HepG2 (cell line): ENCODE measurements at regions not wholly inside any gene's neighbourhood (a gene's known extent, or its start where the extent isn't known, plus 50 kb on each side); places are given as distances from the start of the nearest gene placed in this dataset.

ENCODE experiments used
- ATAC-seq: fragments of 200-7000 bp; cut with Tn5 transposase; 3 replicates; pipeline ENCODE4 v1.9.1; 2020; ENCODE audit warnings: mild to moderate bottlenecking, moderate library complexity
- BruUV-seq: library from RNA; stranded (reverse); fragments of 400-500 nt; replicated peaks from 2 replicates; lab custom pipeline; 2021; lab: Mats Ljungman, UMichigan
- CTCF ChIA-PET: fragments of 300-600 bp; formaldehyde crosslinking; extraction: SDS; loops from one replicate; lab custom pipeline; 2021; ENCODE audit warnings: low total read pairs, inconsistent platforms, low intra/inter-chr PET ratio; lab: Yijun Ruan, JAX
- POLR2A ChIA-PET: fragments of 350-600 bp; sonication (Branson Sonifier 250); formaldehyde crosslinking; loops from one replicate; lab custom pipeline; 2020; ENCODE audit warnings: antibody characterized with exemption, inconsistent platforms; lab: Yijun Ruan, JAX
- DNase-seq: peaks from one replicate; pipeline ENCODE4 v3.0.0-alpha.2; 2015; ENCODE audit warnings: low spot score
- FAIRE-seq: peaks from 3 replicates; lab custom pipeline; 2011; peaks lifted over from hg19 to GRCh38; lab: Jason Lieb, UNC
- H2AFZ ChIP-seq: one replicate; pipeline ENCODE4 v1.6.1; 2011; ENCODE audit warnings: low read length, inconsistent platforms
- H3K27ac ChIP-seq: fragments of 300-600 bp; 3 replicates; pipeline ENCODE4 v1.8.0; 2011; ENCODE audit warnings: mixed run types, mild to moderate bottlenecking, mixed read lengths, low read length, inconsistent platforms; ENCODE audit not compliant: insufficient read depth; ENCODE audit errors: extremely low read length
- H3K27me3 ChIP-seq, 2 experiments: fragments of 200-600 bp in 1 of 2; 2 replicates in 1 of 2; 3 replicates in 1 of 2; pipeline versions ENCODE4 v1.6.0 to v1.8.0; 2011; ENCODE audit warnings: low read length in 2 of 2, mild to moderate bottlenecking in 2 of 2, moderate library complexity in 2 of 2, inconsistent platforms in 1 of 2; ENCODE audit not compliant: insufficient read depth in 2 of 2, control insufficient read depth in 1 of 2
- H3K36me3 ChIP-seq, 2 experiments: fragments of 200-600 bp in 1 of 2; replicated peaks in 1 of 2; 2 replicates in 1 of 2; 3 replicates in 1 of 2; pipeline versions ENCODE4 v1.5.1 to v1.8.0; 2011; ENCODE audit warnings: low read length in 2 of 2, inconsistent platforms in 1 of 2; ENCODE audit not compliant: insufficient read depth in 2 of 2, control insufficient read depth in 1 of 2
- H3K4me1 ChIP-seq: 2 replicates; pipeline ENCODE4 v1.5.1; 2012; ENCODE audit warnings: low read length, inconsistent platforms; ENCODE audit not compliant: insufficient read depth
- H3K4me2 ChIP-seq: 2 replicates; pipeline ENCODE4 v1.6.0; 2011; ENCODE audit warnings: low read depth, low read length, inconsistent platforms
- H3K4me3 ChIP-seq, 3 experiments: fragments of 200-600 bp in 1 of 3; sonication (generic), shearing (Covaris generic) in 1 of 3; replicated peaks in 1 of 3; 2 replicates each; pipeline ENCODE4 v1.5.1; 2011 to 2016; ENCODE audit warnings: low read length in 3 of 3, inconsistent platforms in 2 of 3, low read depth in 2 of 3, mild to moderate bottlenecking in 2 of 3, control low read depth in 1 of 3, mixed read lengths in 1 of 3; ENCODE audit not compliant: insufficient read depth in 1 of 3
- H3K79me2 ChIP-seq: one replicate; pipeline ENCODE4 v1.6.1; 2011; ENCODE audit warnings: low read length, inconsistent platforms; ENCODE audit not compliant: insufficient read depth
- H3K9ac ChIP-seq: 2 replicates; pipeline ENCODE4 v1.6.0; 2011; ENCODE audit warnings: mild to moderate bottlenecking, low read depth, low read length, inconsistent platforms; ENCODE audit not compliant: insufficient read depth
- H3K9me3 ChIP-seq: 2 replicates; pipeline ENCODE4 v1.5.1; 2012; ENCODE audit warnings: mild to moderate bottlenecking, low read length
- H4K20me1 ChIP-seq: 2 replicates; pipeline ENCODE4 v1.6.0; 2011; ENCODE audit warnings: inconsistent platforms, mild to moderate bottlenecking, low read length, moderate library complexity; ENCODE audit not compliant: insufficient read depth
- CREBL2 ChIP-seq: sonication (generic); formaldehyde crosslinking; IDR thresholded peaks from 2 replicates; pipeline ENCODE4 v1.8.1; 2023; ENCODE audit warnings: missing genetic modification reagents, mild to moderate bottlenecking, borderline replicate concordance
- CSRNP1 ChIP-seq: sonication (generic); formaldehyde crosslinking; IDR thresholded peaks from 2 replicates; pipeline ENCODE4 v1.8.1; 2023; ENCODE audit warnings: mild to moderate bottlenecking, missing genetic modification reagents
- ELF3 ChIP-seq: IDR thresholded peaks from 2 replicates; pipeline ENCODE4 v1.6.1; 2016; ENCODE audit warnings: missing genetic modification reagents, missing compliant biosample characterization
- FOXO1 ChIP-seq: sonication (generic); formaldehyde crosslinking; IDR thresholded peaks from 2 replicates; pipeline ENCODE4 v1.4.0; 2020; ENCODE audit warnings: missing genetic modification reagents
- GATA4 ChIP-seq: sonication (generic); IDR thresholded peaks from 2 replicates; pipeline ENCODE4 v1.6.1; 2016; ENCODE audit warnings: antibody characterized with exemption, low read depth, borderline replicate concordance
- GZF1 ChIP-seq: sonication (generic); formaldehyde crosslinking; IDR thresholded peaks from 2 replicates; pipeline ENCODE4 v1.5.1; 2020; ENCODE audit warnings: mild to moderate bottlenecking, missing genetic modification reagents
- PHB2 ChIP-seq: fragments of 450-650 bp; IDR thresholded peaks from 2 replicates; pipeline ENCODE4 v1.6.1; 2018; ENCODE audit not compliant: partially characterized antibody
- SKI ChIP-seq: fragments of 450-650 bp; IDR thresholded peaks from one replicate; pipeline ENCODE4 v1.6.1; 2018; ENCODE audit warnings: mild to moderate bottlenecking; ENCODE audit not compliant: partially characterized antibody
- SOX6 ChIP-seq, 2 experiments: fragments of 450-650 bp in 1 of 2; sonication (generic) in 1 of 2; formaldehyde crosslinking in 1 of 2; IDR thresholded peaks; 2 replicates each; pipeline versions ENCODE4 v1.4.0 to v1.6.1; 2017 to 2020; ENCODE audit warnings: antibody characterized with exemption in 1 of 2, mild to moderate bottlenecking in 1 of 2, missing genetic modification reagents in 1 of 2
- ZBED4 ChIP-seq: sonication (generic); formaldehyde crosslinking; IDR thresholded peaks from 2 replicates; pipeline ENCODE4 v1.4.0; 2020; ENCODE audit warnings: missing genetic modification reagents, borderline replicate concordance
- ZNF556 ChIP-seq: sonication (generic); formaldehyde crosslinking; IDR thresholded peaks from 2 replicates; pipeline ENCODE4 v1.4.0; 2020; ENCODE audit warnings: mild to moderate bottlenecking, missing genetic modification reagents, borderline replicate concordance
- ZNF557 ChIP-seq: sonication (generic); formaldehyde crosslinking; IDR thresholded peaks from 2 replicates; pipeline ENCODE4 v1.4.0; 2020; ENCODE audit warnings: missing genetic modification reagents
- ZNF749 ChIP-seq: sonication (generic); formaldehyde crosslinking; IDR thresholded peaks from 2 replicates; pipeline ENCODE4 v1.8.0; 2022; ENCODE audit warnings: mild to moderate bottlenecking, missing genetic modification reagents, moderate library complexity, borderline replicate concordance
- WGBS: methylation state at CpG from one replicate; pipeline ENCODE4 v1.1.6; 2017; ENCODE audit warnings: low lambda C conversion rate; 5-methylcytosine and 5-hydroxymethylcytosine counted together
- in situ Hi-C: cut with HindIII; loops from 2 replicates; pipeline ENCODE4 v1.10.0; 2017; ENCODE audit warnings: low pct_unique_long_range_greater_than_20kb; ENCODE audit not compliant: extremely low pct_ligation_motif_present
- intact Hi-C: fragments of 100-400 bp; cut with micrococcal nuclease; formaldehyde crosslinking; loops from one replicate; pipeline ENCODE4 v1.10.0; 2022; ENCODE audit not compliant: unreplicated experiment
- TF ChIP-seq, protein P1 (sequence below): IDR thresholded peaks from 2 replicates; pipeline ENCODE4 v1.6.1; 2016; ENCODE audit warnings: missing genetic modification reagents, missing compliant biosample characterization

DNA sequence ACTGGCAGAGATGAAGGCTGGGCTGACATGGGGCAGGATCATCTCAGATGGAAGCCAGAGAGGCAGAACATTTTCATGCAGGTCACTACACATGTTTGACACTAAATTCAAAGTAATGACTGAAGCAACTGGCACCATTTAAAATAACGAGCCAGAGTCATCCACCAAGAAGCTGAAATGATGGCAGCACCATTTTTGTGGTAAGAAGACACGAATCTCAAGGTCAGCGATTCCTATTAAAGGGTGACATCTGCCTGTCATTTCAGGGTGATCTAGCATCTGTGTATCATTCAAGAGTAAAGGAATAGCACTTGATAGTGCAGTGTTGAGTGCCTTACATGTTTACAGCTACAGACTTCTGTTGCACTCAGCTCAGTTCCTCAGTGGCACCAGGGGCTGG lies 113.4 kb upstream of the C11orf87 start:
- in situ Hi-C loops, result no loop called here
- WGBS, result 0% methylated on average over 3 of the region's 3 CpGs
- CTCF ChIA-PET, result no interaction called here

DNA sequence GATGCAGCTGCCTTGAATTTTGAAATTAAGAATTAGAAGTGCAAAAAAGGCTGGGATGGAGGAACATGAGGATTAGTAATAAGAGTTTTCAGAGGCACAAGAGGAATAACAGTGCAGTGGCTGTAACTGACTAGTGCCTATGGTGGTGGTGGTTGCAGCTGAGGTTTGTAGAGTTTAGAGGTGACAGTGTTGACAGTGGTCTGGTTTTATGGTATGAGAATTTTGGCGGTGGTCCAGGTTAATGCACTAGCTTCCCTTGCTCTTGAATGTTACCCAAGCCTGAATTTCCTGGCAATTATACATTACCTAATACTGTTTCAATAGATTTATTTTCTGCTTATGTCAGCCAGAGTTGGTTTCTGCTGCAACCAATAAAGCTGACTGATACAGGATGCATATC lies 112.8 kb upstream of the C11orf87 start:
- H3K9me3 ChIP-seq, result no peaks in the 10 kb centered on the region
- no peaks in the 10 kb centered on the region for H3K36me3 ChIP-seq
- H3K79me2 ChIP-seq, result no peaks in the 10 kb centered on the region
- ATAC-seq (no peak), DNase-seq (no peak), FAIRE-seq (no peak)
- no peaks in the 10 kb centered on the region for H3K4me1 ChIP-seq
- no peak overlapping the region for H3K4me3 ChIP-seq
- CTCF ChIA-PET, result no interaction called here
- 14% methylated on average over 1 of the region's 1 CpG for WGBS
- H4K20me1 ChIP-seq, result no peaks in the 10 kb centered on the region
- intact Hi-C loops (no loop called here), in situ Hi-C loops (no loop called here)
- H3K27me3 ChIP-seq, result no peaks in the 10 kb centered on the region
- no peak overlapping the region for H3K27ac ChIP-seq
- no peak overlapping the region for H2AFZ ChIP-seq
- no peak overlapping the region for H3K4me2 ChIP-seq
- H3K9ac ChIP-seq, result no peak overlapping the region
- BruUV-seq, result no TSS peak
- POLR2A ChIA-PET, result no interaction called here
- TF ChIP-seq GZF1 (CRISPR knock-in tag), result no peak
- no peak for TF ChIP-seq ZBED4
- no peak for TF ChIP-seq ZNF556
- TF ChIP-seq, protein P1, sequence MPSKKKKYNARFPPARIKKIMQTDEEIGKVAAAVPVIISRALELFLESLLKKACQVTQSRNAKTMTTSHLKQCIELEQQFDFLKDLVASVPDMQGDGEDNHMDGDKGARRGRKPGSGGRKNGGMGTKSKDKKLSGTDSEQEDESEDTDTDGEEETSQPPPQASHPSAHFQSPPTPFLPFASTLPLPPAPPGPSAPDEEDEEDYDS (CRISPR knock-in tag), result no peak
- no peak for TF ChIP-seq CREBL2 (CRISPR knock-in tag)
- TF ChIP-seq SKI, result no peak
- no peak for TF ChIP-seq CSRNP1 (CRISPR knock-in tag)
- no peak for TF ChIP-seq FOXO1

More for the DNA sequence above, 113.4 kb upstream of the C11orf87 start:
- no peak overlapping the region for H3K4me3 ChIP-seq
- TF ChIP-seq SOX6 (IDR thresholded peaks at IDR 0.05) (no peak), SOX6 (CRISPR knock-in tag; IDR thresholded peaks at IDR 0.05) (no peak), ELF3 (CRISPR knock-in tag) (no peak), ZNF749 (CRISPR knock-in tag) (no peak), FOXO1 (no peak), ZNF557 (CRISPR knock-in tag) (no peak), GATA4 (no peak), PHB2 (no peak)
- H3K9ac ChIP-seq, result no peak overlapping the region
- H3K27me3 ChIP-seq, result no peaks in the 10 kb centered on the region
- intact Hi-C loops, result no loop called here
- no peaks in the 10 kb centered on the region for H3K36me3 ChIP-seq
- POLR2A ChIA-PET, result no interaction called here
- no peaks in the 10 kb centered on the region for H4K20me1 ChIP-seq
- H3K79me2 ChIP-seq, result no peaks in the 10 kb centered on the region
- ATAC-seq (no peak), DNase-seq (no peak), FAIRE-seq (no peak)
- H3K27ac ChIP-seq, result no peak overlapping the region
- no peaks in the 10 kb centered on the region for H3K9me3 ChIP-seq
- BruUV-seq, result no TSS peak
- H3K4me2 ChIP-seq, result no peak overlapping the region
- no peaks in the 10 kb centered on the region for H3K4me1 ChIP-seq
- no peak overlapping the region for H2AFZ ChIP-seq
